PC-9 (cell line): ENCODE measurements at regions not wholly inside any gene's neighbourhood (a gene's known extent, or its start where the extent isn't known, plus 50 kb on each side); places are given as distances from the start of the nearest gene placed in this dataset.

Source experiments
- CTCF ChIP-seq: fragments of 200-600 bp; sonication (generic); conservative IDR thresholded peaks from 2 replicates; pipeline ENCODE4 v1.6.1; 2017; ENCODE audit warnings: mixed run types, antibody characterized with exemption, mild to moderate bottlenecking, moderate library complexity
- EZH2 ChIP-seq: fragments of 200-600 bp; sonication (generic); IDR thresholded peaks from 2 replicates; pipeline ENCODE4 v1.8.0; 2017; ENCODE audit warnings: antibody characterized with exemption, low read depth

GRCh38 chr15:93389211-93389610 lies 300.2 kb upstream of the RGMA start:
- TF ChIP-seq CTCF = no peak
- no peak for TF ChIP-seq EZH2
